OCI-LY7 (cell line): ENCODE measurements at regions not wholly inside any gene's neighbourhood (a gene's known extent, or its start where the extent isn't known, plus 50 kb on each side); places are given as distances from the start of the nearest gene placed in this dataset.

Experiments
- BruUV-seq: library from RNA; stranded (reverse); fragments of 400-500 nt; replicated peaks from 2 replicates; lab custom pipeline; 2021; lab: Mats Ljungman, UMichigan
- CTCF ChIA-PET: fragments of 300-600 bp; sonication (Branson Sonifier 250); formaldehyde crosslinking; loops from one replicate; lab custom pipeline; 2022; ENCODE audit warnings: antibody characterized with exemption; ENCODE audit not compliant: unreplicated experiment; lab: Charles Lee
- POLR2A ChIA-PET: fragments of 300-600 bp; sonication (Branson Sonifier 250); formaldehyde crosslinking; loops from one replicate; lab custom pipeline; 2022; ENCODE audit warnings: antibody characterized with exemption; lab: Charles Lee
- DNase-seq: peaks from one replicate; pipeline ENCODE4 v3.0.0-alpha.2; 2015; ENCODE audit warnings: low spot score
- H2AFZ ChIP-seq: fragments of 200-600 bp; sonication (generic), shearing (Covaris generic); 2 replicates; pipeline ENCODE4 v1.6.1; 2014; ENCODE audit warnings: mild to moderate bottlenecking, antibody characterized with exemption, low read length, moderate library complexity
- H3K27ac ChIP-seq: fragments of 200-600 bp; sonication (generic); 2 replicates; pipeline ENCODE4 v1.5.1; 2014; ENCODE audit warnings: mixed run types, low read depth, mild to moderate bottlenecking, moderate library complexity, low read length, inconsistent platforms; ENCODE audit not compliant: poor library complexity, severe bottlenecking
- H3K36me3 ChIP-seq: fragments of 200-600 bp; sonication (generic); 2 replicates; pipeline ENCODE4 v1.6.1; 2014; ENCODE audit warnings: mild to moderate bottlenecking, antibody characterized with exemption, low read length, moderate library complexity, mixed read lengths; ENCODE audit not compliant: insufficient read depth
- H3K4me1 ChIP-seq: fragments of 200-600 bp; sonication (generic); 2 replicates; pipeline ENCODE4 v1.5.1; 2014; ENCODE audit warnings: mild to moderate bottlenecking, low read length; ENCODE audit not compliant: insufficient read depth, poor library complexity, severe bottlenecking
- H3K4me2 ChIP-seq: fragments of 200-600 bp; sonication (generic); 2 replicates; pipeline ENCODE4 v1.6.1; 2014; ENCODE audit warnings: mild to moderate bottlenecking, low read length
- H3K4me3 ChIP-seq: fragments of 200-600 bp; sonication (generic); 2 replicates; pipeline ENCODE4 v1.5.1; 2014; ENCODE audit warnings: mild to moderate bottlenecking, low read depth, low read length; ENCODE audit not compliant: poor library complexity, severe bottlenecking
- H3K79me2 ChIP-seq: fragments of 200-600 bp; sonication (generic); 2 replicates; pipeline ENCODE4 v1.6.1; 2016; ENCODE audit warnings: low read depth, mild to moderate bottlenecking, low read length, moderate library complexity, mixed read lengths; ENCODE audit not compliant: insufficient read depth
- H3K9me2 ChIP-seq: fragments of 200-600 bp; sonication (generic); 2 replicates; pipeline ENCODE4 v1.6.1; 2016; ENCODE audit warnings: mild to moderate bottlenecking, low read length, mixed read lengths; ENCODE audit not compliant: insufficient read depth
- H3K9me3 ChIP-seq: fragments of 200-600 bp; sonication (generic); 2 replicates; pipeline ENCODE4 v1.6.1; 2014; ENCODE audit warnings: mild to moderate bottlenecking, mixed run types, low read length, mixed read lengths
- H4K20me1 ChIP-seq: fragments of 200-600 bp; sonication (generic); 2 replicates; pipeline ENCODE4 v1.6.1; 2014; ENCODE audit warnings: mild to moderate bottlenecking, antibody characterized with exemption, low read length, moderate library complexity, mixed read lengths; ENCODE audit not compliant: insufficient read depth
- EZH2phosphoT487 ChIP-seq: fragments of 200-600 bp; sonication (generic); IDR thresholded peaks from 2 replicates; pipeline ENCODE4 v1.6.1; 2018; ENCODE audit warnings: low read depth, borderline replicate concordance, mild to moderate bottlenecking, mixed run types, antibody characterized with exemption, low read length, moderate library complexity, mixed read lengths
- intact Hi-C: fragments of 100-400 bp; cut with micrococcal nuclease; formaldehyde crosslinking; loops from one replicate; pipeline ENCODE4 v1.10.0; 2022; ENCODE audit not compliant: unreplicated experiment
- TF ChIP-seq, protein P1 (sequence below): fragments of 200-600 bp; sonication (generic); conservative IDR thresholded peaks from 2 replicates; pipeline ENCODE4 v1.5.1; 2014; ENCODE audit warnings: mild to moderate bottlenecking, antibody characterized with exemption, low read length, moderate library complexity, mixed read lengths

DNA sequence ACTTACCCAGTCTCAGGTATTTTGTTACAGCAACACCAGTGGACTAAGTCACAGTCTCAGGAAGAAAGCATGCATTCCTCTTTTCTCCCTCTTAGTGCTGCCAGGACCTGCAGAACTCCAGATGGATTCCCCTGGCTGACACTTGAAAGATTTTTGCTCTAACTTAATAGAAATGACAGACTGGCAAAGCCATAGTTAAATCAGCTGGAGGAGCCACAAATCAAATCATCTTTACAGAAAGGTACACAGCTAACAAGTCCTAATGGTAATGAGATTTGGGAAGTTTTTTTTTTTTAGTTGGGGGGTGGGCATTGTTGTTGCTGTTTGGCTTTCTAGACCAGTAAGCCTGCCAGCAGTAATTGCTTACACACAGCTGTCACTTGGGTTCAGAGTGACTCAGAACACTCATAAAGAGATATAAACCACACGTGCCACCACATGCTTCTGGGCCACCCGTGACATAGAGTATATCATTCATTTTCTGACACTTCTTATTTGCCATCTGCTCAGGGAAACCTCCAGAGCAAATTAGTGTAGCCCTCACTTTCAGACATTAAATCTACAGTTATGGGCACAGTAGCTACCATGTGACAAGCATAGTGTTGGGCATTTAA lies 72.4 kb downstream of the FH start:
- Histone ChIP-seq H3K27ac (no peak overlapping the region), H3K4me2 (no peak overlapping the region), H3K4me1 (no peaks in the 10 kb centered on the region), H3K36me3 (no peaks in the 10 kb centered on the region), H2AFZ (no peak overlapping the region), H3K9me2 (no peaks in the 10 kb centered on the region), H4K20me1 (no peaks in the 10 kb centered on the region), H3K4me3 (no peak overlapping the region), H3K9me3 (no peaks in the 10 kb centered on the region), H3K79me2 (no peaks in the 10 kb centered on the region)
- BruUV-seq, result no TSS peak
- no peak for DNase-seq
- ChIA-PET POLR2A (no interaction called here), CTCF (no interaction called here)
- no peak for TF ChIP-seq EZH2phosphoT487
- TF ChIP-seq, protein P1, sequence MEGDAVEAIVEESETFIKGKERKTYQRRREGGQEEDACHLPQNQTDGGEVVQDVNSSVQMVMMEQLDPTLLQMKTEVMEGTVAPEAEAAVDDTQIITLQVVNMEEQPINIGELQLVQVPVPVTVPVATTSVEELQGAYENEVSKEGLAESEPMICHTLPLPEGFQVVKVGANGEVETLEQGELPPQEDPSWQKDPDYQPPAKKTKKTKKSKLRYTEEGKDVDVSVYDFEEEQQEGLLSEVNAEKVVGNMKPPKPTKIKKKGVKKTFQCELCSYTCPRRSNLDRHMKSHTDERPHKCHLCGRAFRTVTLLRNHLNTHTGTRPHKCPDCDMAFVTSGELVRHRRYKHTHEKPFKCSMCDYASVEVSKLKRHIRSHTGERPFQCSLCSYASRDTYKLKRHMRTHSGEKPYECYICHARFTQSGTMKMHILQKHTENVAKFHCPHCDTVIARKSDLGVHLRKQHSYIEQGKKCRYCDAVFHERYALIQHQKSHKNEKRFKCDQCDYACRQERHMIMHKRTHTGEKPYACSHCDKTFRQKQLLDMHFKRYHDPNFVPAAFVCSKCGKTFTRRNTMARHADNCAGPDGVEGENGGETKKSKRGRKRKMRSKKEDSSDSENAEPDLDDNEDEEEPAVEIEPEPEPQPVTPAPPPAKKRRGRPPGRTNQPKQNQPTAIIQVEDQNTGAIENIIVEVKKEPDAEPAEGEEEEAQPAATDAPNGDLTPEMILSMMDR, result no peak
- intact Hi-C loops, result no loop called here

DNA sequence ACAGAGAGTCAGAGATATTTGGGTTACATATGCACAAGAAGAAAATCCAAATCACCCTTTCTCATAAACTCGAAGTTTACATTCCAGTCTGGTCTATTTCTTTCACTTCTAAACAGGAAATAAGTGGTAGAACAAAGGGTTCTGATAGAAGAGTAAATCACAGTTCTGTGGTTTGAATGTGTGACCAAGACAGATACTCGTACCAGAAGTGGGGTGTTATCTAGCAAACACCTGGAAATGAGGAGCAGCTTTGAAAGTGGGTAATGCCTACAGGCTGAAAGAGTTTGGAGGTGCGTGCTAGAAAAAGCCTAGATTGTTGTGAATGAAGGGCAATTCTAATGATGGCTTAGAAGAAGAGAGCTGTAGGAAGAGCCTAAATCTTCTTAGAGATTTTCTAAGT lies 74.7 kb downstream of the FH start:
- H3K4me2 ChIP-seq, result no peak overlapping the region
- TF ChIP-seq EZH2phosphoT487, result no peak
- TF ChIP-seq, protein P1, result no peak
- no TSS peak for BruUV-seq

GRCh38 chr1:241443561-241443960 lies 76.0 kb downstream of the FH start:
- no TSS peak for BruUV-seq
- CTCF ChIA-PET, result no interaction called here
- H3K4me1 ChIP-seq, result no peaks in the 10 kb centered on the region

More for the DNA sequence above, 74.7 kb downstream of the FH start:
- ChIA-PET POLR2A (interaction anchor here (0.6 kb wide), 1 partner anchor 364 kb away, joined by 5 read pairs; no protein-coding TSS in a partner anchor), CTCF (no interaction called here)
- Histone ChIP-seq H3K79me2 (no peaks in the 10 kb centered on the region), H2AFZ (no peak overlapping the region), H3K36me3 (no peaks in the 10 kb centered on the region), H4K20me1 (no peaks in the 10 kb centered on the region), H3K9me3 (no peaks in the 10 kb centered on the region), H3K4me3 (no peak overlapping the region), H3K4me1 (no peaks in the 10 kb centered on the region), H3K27ac (no peak overlapping the region), H3K9me2 (no peaks in the 10 kb centered on the region)
- intact Hi-C loops, result no loop called here
- DNase-seq, result no peak

More at GRCh38 chr1:241443561-241443960, 76.0 kb downstream of the FH start:
- H3K36me3 ChIP-seq, result no peaks in the 10 kb centered on the region
- no peaks in the 10 kb centered on the region for H3K79me2 ChIP-seq
- no peak overlapping the region for H3K4me2 ChIP-seq
- no peak overlapping the region for H3K4me3 ChIP-seq
- no peak for DNase-seq
- intact Hi-C loops, result no loop called here
- H3K9me3 ChIP-seq, result no peaks in the 10 kb centered on the region
- H3K27ac ChIP-seq, result no peak overlapping the region
- no peaks in the 10 kb centered on the region for H3K9me2 ChIP-seq
- no peak for TF ChIP-seq EZH2phosphoT487
- TF ChIP-seq, protein P1, result no peak
- H4K20me1 ChIP-seq, result no peaks in the 10 kb centered on the region
- POLR2A ChIA-PET, result no interaction called here
- H2AFZ ChIP-seq, result no peak overlapping the region
